Kidney (tissue), 13 donors: ENCODE measurements at regions not wholly inside any gene's neighbourhood (a gene's known extent, or its start where the extent isn't known, plus 50 kb on each side); places are given as distances from the start of the nearest gene placed in this dataset.

Experiments
- DNase-seq, 5 donors: peaks; one replicate each; pipeline ENCODE4 v3.0.0-alpha.2; 2013 to 2020
- FAIRE-seq: peaks from 2 replicates; lab custom pipeline; 2012; peaks lifted over from hg19 to GRCh38; lab: Jason Lieb, UNC
- H3K27ac ChIP-seq, 2 donors: one replicate each; pipeline ENCODE4 v1.7.0; 2013; ENCODE audit warnings: low read depth in 2 of 2, low read length in 2 of 2, inconsistent platforms in 1 of 2
- H3K27me3 ChIP-seq: one replicate; pipeline ENCODE4 v1.7.1; 2013; ENCODE audit warnings: low read length, inconsistent platforms; ENCODE audit not compliant: control insufficient read depth, insufficient read depth
- H3K36me3 ChIP-seq, 3 donors: one replicate each; pipeline versions ENCODE4 v1.7.0 to v1.7.1; 2013; ENCODE audit warnings: low read length in 3 of 3, control low read depth in 1 of 3, inconsistent platforms in 1 of 3; ENCODE audit not compliant: insufficient read depth in 3 of 3, control insufficient read depth in 2 of 3
- H3K4me1 ChIP-seq, 3 donors: one replicate each; pipeline versions ENCODE4 v1.7.0 to v1.7.1; 2013; ENCODE audit warnings: low read length in 3 of 3, inconsistent platforms in 1 of 3, low read depth in 1 of 3; ENCODE audit not compliant: control insufficient read depth in 2 of 3, insufficient read depth in 2 of 3
- H3K4me3 ChIP-seq, 3 donors: one replicate each; pipeline versions ENCODE4 v1.7.0 to v1.8.1; 2013; ENCODE audit warnings: low read length in 3 of 3, control low read depth in 1 of 3, inconsistent platforms in 1 of 3
- H3K9ac ChIP-seq, 3 donors: one replicate each; pipeline versions ENCODE4 v1.7.0 to v1.7.1; 2013; ENCODE audit warnings: low read length in 3 of 3, control low read depth in 1 of 3, inconsistent platforms in 1 of 3
- H3K9me3 ChIP-seq, 3 donors: one replicate each; pipeline versions ENCODE4 v1.7.0 to v1.7.1; 2013; ENCODE audit warnings: low read length in 3 of 3, control low read depth in 1 of 3, inconsistent platforms in 1 of 3; ENCODE audit not compliant: control insufficient read depth in 2 of 3, insufficient read depth in 1 of 3
- intact Hi-C: fragments of 100-400 bp; cut with DNase I; formaldehyde crosslinking; loops from one replicate; pipeline ENCODE4 v1.11.1; 2022
- TF ChIP-seq, protein P1 (sequence below): IDR thresholded peaks from 3 replicates; pipeline ENCODE4 v1.5.1; 2012; ENCODE audit warnings: mild to moderate bottlenecking, moderate library complexity, borderline replicate concordance; ENCODE audit not compliant: insufficient read depth; ENCODE audit errors: extremely low read depth
- donor health status: control.
- donor health status: control.
- donor health status: control.
- donor health status: control.
- donor health status: control.
- donor health status: DM: yes; HTN: yes; CAD: no.
- donor health status: Normal renal cell carcinoma (clear cell type).

DNA sequence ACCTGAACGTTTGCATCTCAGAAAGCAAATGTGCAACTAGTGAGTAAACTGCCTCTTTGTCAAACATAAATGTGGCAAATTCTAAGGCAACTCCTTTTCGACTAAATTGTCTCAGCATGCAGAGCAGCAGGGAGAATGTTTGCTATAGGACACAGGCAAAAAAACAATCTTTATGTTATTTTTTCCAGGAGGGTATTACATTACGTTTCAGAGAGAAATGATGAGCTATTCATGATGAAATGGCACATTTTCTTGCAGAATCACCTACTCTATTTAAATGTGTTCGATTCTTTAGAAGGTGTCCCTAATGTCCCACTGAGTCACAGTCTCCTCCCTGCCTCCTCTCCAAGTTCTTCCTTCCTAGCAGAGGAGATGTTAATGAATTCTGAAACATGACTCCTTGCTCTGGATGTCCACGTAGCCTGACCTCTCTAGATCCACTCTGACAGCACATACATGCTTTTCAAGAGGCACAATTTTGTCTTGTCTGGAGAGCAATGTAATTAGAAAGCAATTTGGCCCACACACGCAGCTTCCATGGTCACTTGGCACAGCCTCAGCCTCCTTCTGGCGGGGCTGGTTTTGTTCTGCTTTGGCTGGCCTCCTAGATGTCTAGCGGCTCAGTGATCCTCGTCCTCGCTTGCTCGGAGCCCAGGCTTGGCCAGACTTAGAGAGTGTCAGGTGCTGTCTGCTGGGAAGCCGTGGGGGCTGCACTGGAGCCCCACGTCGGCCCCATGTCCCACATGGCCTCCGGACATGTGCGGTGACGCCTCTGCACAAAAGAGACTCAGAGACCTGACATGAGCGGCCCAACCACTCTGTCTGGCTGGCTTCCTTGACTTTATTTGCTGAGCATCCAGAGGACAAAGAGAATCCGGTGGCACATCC, 125.7 kb upstream of the ZNF438 start:
- DNase-seq (peak in 4 of 5 donors; percentile 27 to 74 (median 56)), FAIRE-seq (no peak)
- intact Hi-C loops = no loop called here
- Histone ChIP-seq H3K9ac (no peak overlapping the region), H3K4me3 (no peak overlapping the region), H3K27ac (no peak overlapping the region), H3K27me3 (no peaks in the 10 kb centered on the region), H3K9me3 (peaks cover 0 to 4% (median 0%) of the 10 kb centered on the region in 3 donors), H3K4me1 (peaks cover 0 to 5% (median 0%) of the 10 kb centered on the region in 3 donors), H3K36me3 (no peaks in the 10 kb centered on the region)
- TF ChIP-seq, protein P1, sequence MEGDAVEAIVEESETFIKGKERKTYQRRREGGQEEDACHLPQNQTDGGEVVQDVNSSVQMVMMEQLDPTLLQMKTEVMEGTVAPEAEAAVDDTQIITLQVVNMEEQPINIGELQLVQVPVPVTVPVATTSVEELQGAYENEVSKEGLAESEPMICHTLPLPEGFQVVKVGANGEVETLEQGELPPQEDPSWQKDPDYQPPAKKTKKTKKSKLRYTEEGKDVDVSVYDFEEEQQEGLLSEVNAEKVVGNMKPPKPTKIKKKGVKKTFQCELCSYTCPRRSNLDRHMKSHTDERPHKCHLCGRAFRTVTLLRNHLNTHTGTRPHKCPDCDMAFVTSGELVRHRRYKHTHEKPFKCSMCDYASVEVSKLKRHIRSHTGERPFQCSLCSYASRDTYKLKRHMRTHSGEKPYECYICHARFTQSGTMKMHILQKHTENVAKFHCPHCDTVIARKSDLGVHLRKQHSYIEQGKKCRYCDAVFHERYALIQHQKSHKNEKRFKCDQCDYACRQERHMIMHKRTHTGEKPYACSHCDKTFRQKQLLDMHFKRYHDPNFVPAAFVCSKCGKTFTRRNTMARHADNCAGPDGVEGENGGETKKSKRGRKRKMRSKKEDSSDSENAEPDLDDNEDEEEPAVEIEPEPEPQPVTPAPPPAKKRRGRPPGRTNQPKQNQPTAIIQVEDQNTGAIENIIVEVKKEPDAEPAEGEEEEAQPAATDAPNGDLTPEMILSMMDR = no peak

DNA sequence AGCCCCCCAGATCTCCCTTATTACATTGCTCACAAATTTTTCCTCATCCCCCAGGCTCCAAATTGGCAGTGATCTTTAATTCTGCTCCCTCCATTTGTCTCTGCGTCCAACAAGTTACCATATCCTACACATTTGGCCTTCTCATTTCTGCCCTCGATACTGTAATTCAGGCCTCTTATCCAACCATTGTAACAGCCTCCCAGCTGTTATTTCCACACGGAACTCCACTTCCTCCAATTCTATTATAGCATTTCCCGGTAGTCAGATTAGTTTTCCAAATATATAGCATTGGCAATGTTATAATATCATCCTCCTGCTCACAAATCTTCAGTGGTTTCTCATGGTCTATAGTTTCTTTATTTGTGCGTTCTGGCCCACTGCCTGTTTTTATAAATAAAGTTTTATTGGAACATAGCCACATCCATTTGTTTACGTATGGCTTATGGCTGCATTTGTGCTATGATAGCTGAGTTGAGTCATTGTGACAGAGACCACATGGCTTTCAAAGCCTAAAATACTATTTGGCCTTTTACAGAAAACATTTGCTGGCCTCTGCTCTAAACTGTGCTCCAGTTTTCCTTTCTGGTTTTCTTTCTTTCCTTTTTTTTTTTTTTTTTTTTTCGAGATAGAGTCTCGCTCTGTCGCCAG, 126.5 kb upstream of the ZNF438 start:
- Histone ChIP-seq H3K9me3 (peaks cover 0 to 4% (median 0%) of the 10 kb centered on the region in 3 donors), H3K27ac (no peak overlapping the region), H3K9ac (no peak overlapping the region), H3K4me1 (peaks cover 0 to 4% (median 0%) of the 10 kb centered on the region in 3 donors), H3K36me3 (no peaks in the 10 kb centered on the region), H3K27me3 (no peaks in the 10 kb centered on the region), H3K4me3 (no peak overlapping the region)
- intact Hi-C loops = no loop called here
- FAIRE-seq = no peak
- DNase-seq = no peak
- TF ChIP-seq, protein P1 = no peak

DNA sequence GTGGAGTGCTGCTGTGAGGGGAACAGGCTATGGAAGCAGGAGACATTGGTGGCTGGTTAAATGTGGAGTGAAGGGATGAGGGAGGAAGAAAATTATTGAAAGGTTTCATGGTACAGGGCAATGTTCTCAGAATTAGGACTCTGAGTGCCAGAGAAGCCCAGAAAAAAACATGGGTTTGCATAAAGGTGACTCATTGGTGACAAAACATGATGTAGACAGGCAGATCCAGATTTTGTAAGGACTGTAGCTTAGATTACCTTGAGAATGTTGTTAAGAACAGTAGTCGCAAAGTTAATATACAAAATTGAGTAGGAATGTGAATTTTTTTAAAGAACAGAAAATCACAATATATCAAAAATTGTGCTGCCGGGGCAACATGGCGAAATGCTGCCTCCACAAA, 134.9 kb upstream of the ZNF438 start:
- Histone ChIP-seq H3K36me3 (no peaks in the 10 kb centered on the region), H3K27me3 (no peaks in the 10 kb centered on the region), H3K4me3 (no peak overlapping the region), H3K27ac (no peak overlapping the region), H3K9me3 (peaks cover 0 to 12% (median 0%) of the 10 kb centered on the region in 3 donors), H3K4me1 (no peaks in the 10 kb centered on the region), H3K9ac (no peak overlapping the region)
- intact Hi-C loops = no loop called here
- TF ChIP-seq, protein P1 = no peak
- FAIRE-seq (no peak), DNase-seq (no peak)
